Neural crest cell (in vitro differentiated cells): ENCODE measurements at regions not wholly inside any gene's neighbourhood (a gene's known extent, or its start where the extent isn't known, plus 50 kb on each side); places are given as distances from the start of the nearest gene placed in this dataset.
"Not testable (repeated sequence)": the region's sequence is repeated elsewhere in the genome, so short reads cannot be mapped to it uniquely, and the experiment has no call there.

Experiments
- DNase-seq: peaks from one replicate; pipeline ENCODE4 v3.0.0; 2021; ENCODE audit warnings: low read depth, mixed read lengths, low spot score
- H3K27ac Mint-ChIP-seq: one replicate; pipeline ENCODE4 v1.8.0; 2021; ENCODE audit warnings: mild to moderate bottlenecking, mixed read lengths; ENCODE audit not compliant: unreplicated experiment
- H3K27me3 Mint-ChIP-seq: 2 replicates; pipeline ENCODE4 v1.8.0; 2021; ENCODE audit warnings: low read depth, mild to moderate bottlenecking, mixed read lengths
- H3K36me3 Mint-ChIP-seq: 2 replicates; pipeline ENCODE4 v1.8.0; 2021; ENCODE audit warnings: low read depth, mild to moderate bottlenecking, mixed read lengths
- H3K4me1 Mint-ChIP-seq: 2 replicates; pipeline ENCODE4 v1.8.0; 2021; ENCODE audit warnings: mixed read lengths
- H3K4me3 Mint-ChIP-seq: one replicate; pipeline ENCODE4 v1.8.0; 2021; ENCODE audit warnings: mild to moderate bottlenecking, mixed read lengths
- H3K9me3 Mint-ChIP-seq: 2 replicates; pipeline ENCODE4 v1.8.0; 2021; ENCODE audit warnings: mixed read lengths
- TF ChIP-seq, protein P1 (sequence below): fragments of 200-600 bp; sonication (generic); conservative IDR thresholded peaks from 2 replicates; pipeline ENCODE4 v1.5.0; 2021; ENCODE audit warnings: antibody characterized with exemption, mild to moderate bottlenecking

GRCh38 chr1:222898191-222898527 lies 83.3 kb downstream of the DISP1 start:
- H3K36me3 Mint-ChIP-seq: peaks cover 9% of the 10 kb centered on the region
- H3K27me3 Mint-ChIP-seq: no peaks in the 10 kb centered on the region
- TF ChIP-seq, protein P1, sequence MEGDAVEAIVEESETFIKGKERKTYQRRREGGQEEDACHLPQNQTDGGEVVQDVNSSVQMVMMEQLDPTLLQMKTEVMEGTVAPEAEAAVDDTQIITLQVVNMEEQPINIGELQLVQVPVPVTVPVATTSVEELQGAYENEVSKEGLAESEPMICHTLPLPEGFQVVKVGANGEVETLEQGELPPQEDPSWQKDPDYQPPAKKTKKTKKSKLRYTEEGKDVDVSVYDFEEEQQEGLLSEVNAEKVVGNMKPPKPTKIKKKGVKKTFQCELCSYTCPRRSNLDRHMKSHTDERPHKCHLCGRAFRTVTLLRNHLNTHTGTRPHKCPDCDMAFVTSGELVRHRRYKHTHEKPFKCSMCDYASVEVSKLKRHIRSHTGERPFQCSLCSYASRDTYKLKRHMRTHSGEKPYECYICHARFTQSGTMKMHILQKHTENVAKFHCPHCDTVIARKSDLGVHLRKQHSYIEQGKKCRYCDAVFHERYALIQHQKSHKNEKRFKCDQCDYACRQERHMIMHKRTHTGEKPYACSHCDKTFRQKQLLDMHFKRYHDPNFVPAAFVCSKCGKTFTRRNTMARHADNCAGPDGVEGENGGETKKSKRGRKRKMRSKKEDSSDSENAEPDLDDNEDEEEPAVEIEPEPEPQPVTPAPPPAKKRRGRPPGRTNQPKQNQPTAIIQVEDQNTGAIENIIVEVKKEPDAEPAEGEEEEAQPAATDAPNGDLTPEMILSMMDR: no peak
- H3K27ac Mint-ChIP-seq: no peak overlapping the region
- no peak for DNase-seq
- no peaks in the 10 kb centered on the region for H3K4me1 Mint-ChIP-seq
- H3K9me3 Mint-ChIP-seq: peaks cover 3% of the 10 kb centered on the region
- H3K4me3 Mint-ChIP-seq: no peak overlapping the region

- no peak for DNase-seq
- Mint-ChIP-seq H3K27ac (no peak overlapping the region), H3K4me3 (no peak overlapping the region), H3K9me3 (peaks cover 3% of the 10 kb centered on the region), H3K36me3 (peaks cover 9% of the 10 kb centered on the region), H3K4me1 (no peaks in the 10 kb centered on the region), H3K27me3 (no peaks in the 10 kb centered on the region)
- TF ChIP-seq, protein P1: no peak
These were observed 84.6 kb downstream of the DISP1 start for GRCh38 chr1:222899471-222899870.

GRCh38 chr1:222904451-222904850 lies 89.6 kb downstream of the DISP1 start:
- Mint-ChIP-seq H3K4me1 (no peaks in the 10 kb centered on the region), H3K4me3 (no peak overlapping the region)

GRCh38 chr1:222905151-222905550 lies 90.3 kb downstream of the DISP1 start:
- no peaks in the 10 kb centered on the region for H3K4me1 Mint-ChIP-seq
- H3K4me3 Mint-ChIP-seq: no peak overlapping the region
- peaks cover 10% of the 10 kb centered on the region for H3K36me3 Mint-ChIP-seq
- H3K27me3 Mint-ChIP-seq: no peaks in the 10 kb centered on the region
- TF ChIP-seq, protein P1: no peak
- DNase-seq: no peak
- no peak overlapping the region for H3K27ac Mint-ChIP-seq
- H3K9me3 Mint-ChIP-seq: peaks cover 3% of the 10 kb centered on the region

More at GRCh38 chr1:222904451-222904850, 89.6 kb downstream of the DISP1 start:
- DNase-seq: no peak
- Mint-ChIP-seq H3K27me3 (no peaks in the 10 kb centered on the region), H3K27ac (no peak overlapping the region), H3K36me3 (peaks cover 10% of the 10 kb centered on the region), H3K9me3 (peaks cover 3% of the 10 kb centered on the region)
- TF ChIP-seq, protein P1: no peak

DNA sequence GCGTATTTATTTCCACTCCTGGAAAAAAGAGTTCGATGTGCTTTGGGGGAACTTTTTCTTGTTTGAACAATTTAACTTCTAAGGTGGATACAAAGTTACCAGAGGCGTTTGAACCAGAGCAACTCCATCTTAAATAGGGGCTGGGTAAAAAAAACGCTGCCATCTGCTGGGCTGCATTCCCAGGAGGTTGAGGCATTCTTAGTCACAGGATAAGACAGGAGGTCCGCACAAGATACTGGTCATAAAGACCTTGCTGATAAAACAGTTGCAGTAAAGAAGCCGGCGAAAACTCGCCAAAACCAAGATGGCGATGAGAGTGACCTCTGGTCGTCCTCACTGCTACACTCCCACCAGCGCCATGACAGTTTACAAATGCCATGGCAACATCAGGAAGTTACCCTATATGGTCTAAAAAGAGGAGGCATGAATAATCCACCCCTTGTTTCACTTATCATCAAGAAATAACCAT lies 91.5 kb downstream of the DISP1 start:
- H3K9me3 Mint-ChIP-seq, H3K27me3 Mint-ChIP-seq, DNase-seq, H3K4me3 Mint-ChIP-seq, H3K27ac Mint-ChIP-seq, H3K4me1 Mint-ChIP-seq, H3K36me3 Mint-ChIP-seq: not testable (repeated sequence)

GRCh38 chr1:222909586-222909985 lies 94.7 kb downstream of the DISP1 start:
- Mint-ChIP-seq H3K4me1 (no peaks in the 10 kb centered on the region), H3K27ac (no peak overlapping the region), H3K4me3 (no peak overlapping the region), H3K9me3 (no peaks in the 10 kb centered on the region), H3K36me3 (peaks cover 4% of the 10 kb centered on the region), H3K27me3 (no peaks in the 10 kb centered on the region)
- no peak for DNase-seq
- TF ChIP-seq, protein P1: no peak
